Esophagus squamous epithelium (tissue), 5 donors: ENCODE measurements at regions not wholly inside any gene's neighbourhood (a gene's known extent, or its start where the extent isn't known, plus 50 kb on each side); places are given as distances from the start of the nearest gene placed in this dataset.

ENCODE experiments used
- DNase-seq: peaks from one replicate; lab custom pipeline; 2025; lab: John Stamatoyannopoulos, UW
- H3K27ac ChIP-seq, 4 donors: fragments of 200-600 bp; sonication (generic); one replicate each; pipeline ENCODE4 v1.5.1; 2016 to 2019; ENCODE audit warnings: mild to moderate bottlenecking in 1 of 4
- H3K27me3 ChIP-seq, 4 donors: fragments of 200-600 bp; sonication (generic); 1 replicate in 3 of 4; 2 replicates in 1 of 4; pipeline versions ENCODE4 v1.5.1 to v1.6.0; 2017 to 2021; ENCODE audit warnings: antibody characterized with exemption in 1 of 4
- H3K36me3 ChIP-seq, 3 donors: fragments of 200-600 bp; sonication (generic); one replicate each; pipeline ENCODE4 v1.5.1; 2016 to 2019
- H3K4me1 ChIP-seq, 3 donors: fragments of 200-600 bp; sonication (generic); one replicate each; pipeline ENCODE4 v1.5.1; 2017 to 2019
- H3K4me3 ChIP-seq, 4 donors: fragments of 200-600 bp; sonication (generic); 1 replicate in 3 of 4; 2 replicates in 1 of 4; pipeline ENCODE4 v1.5.1; 2016 to 2019; ENCODE audit warnings: mild to moderate bottlenecking in 2 of 4, moderate library complexity in 1 of 4
- H3K9me3 ChIP-seq, 3 donors: fragments of 200-600 bp; sonication (generic); one replicate each; pipeline ENCODE4 v1.5.1; 2016 to 2019
- CTCF ChIP-seq, 6 experiments: fragments of 450-650 bp in 4 of 6; fragments of 200-600 bp in 2 of 6; sonication (generic) in 2 of 6; IDR thresholded peaks; one replicate each; pipeline ENCODE4 v1.5.1; 2016 to 2019; ENCODE audit warnings: antibody characterized with exemption in 6 of 6, mild to moderate bottlenecking in 4 of 6, moderate library complexity in 4 of 6
- POLR2A ChIP-seq, 4 donors: fragments of 450-650 bp; IDR thresholded peaks; one replicate each; pipeline ENCODE4 v1.6.1; 2017; ENCODE audit warnings: antibody characterized with exemption in 4 of 4, mild to moderate bottlenecking in 4 of 4, moderate library complexity in 3 of 4
- WGBS, 2 donors: methylation state at CpG; one replicate each; pipeline ENCODE4 v1.1.5; 2018; 5-methylcytosine and 5-hydroxymethylcytosine counted together
- intact Hi-C: fragments of 100-400 bp; cut with DNase I; formaldehyde crosslinking; loops from one replicate; pipeline ENCODE4 v1.15.0; 2022
- donor health status: DM: yes; HTN: yes; CAD: no.

GRCh38 chr3:168860592-168860991, 764.9 kb upstream of the GOLIM4 start:
- H3K27ac ChIP-seq = no peak overlapping the region
- no peaks in the 10 kb centered on the region for H3K9me3 ChIP-seq
- no peaks in the 10 kb centered on the region for H3K36me3 ChIP-seq
- H3K4me3 ChIP-seq = no peak overlapping the region
- TF ChIP-seq CTCF (IDR thresholded peaks at IDR 0.05) (no peak), POLR2A (IDR thresholded peaks at IDR 0.05) (no peak)
- no peak for DNase-seq
- no peaks in the 10 kb centered on the region for H3K4me1 ChIP-seq
- H3K27me3 ChIP-seq = no peaks in the 10 kb centered on the region
- WGBS, 2 donors = 66 to 70% methylated on average over 5 of the region's 5 CpGs
- intact Hi-C loops = no loop called here

GRCh38 chr3:168860028-168860427, 764.3 kb upstream of the GOLIM4 start:
- Histone ChIP-seq H3K27me3 (no peaks in the 10 kb centered on the region), H3K9me3 (no peaks in the 10 kb centered on the region), H3K4me1 (no peaks in the 10 kb centered on the region), H3K27ac (no peak overlapping the region), H3K36me3 (no peaks in the 10 kb centered on the region), H3K4me3 (no peak overlapping the region)
- intact Hi-C loops = no loop called here
- TF ChIP-seq POLR2A (IDR thresholded peaks at IDR 0.05) (no peak), CTCF (IDR thresholded peaks at IDR 0.05) (no peak)
- WGBS, 2 donors = 56 to 58% methylated on average over 4 of the region's 4 CpGs
- no peak for DNase-seq

- 73 to 86% methylated on average over 2 of the region's 2 CpGs for WGBS, 2 donors
- no peak for DNase-seq
- TF ChIP-seq POLR2A (IDR thresholded peaks at IDR 0.05) (no peak), CTCF (IDR thresholded peaks at IDR 0.05) (no peak)
- H3K4me1 ChIP-seq = no peaks in the 10 kb centered on the region
- H3K36me3 ChIP-seq = no peaks in the 10 kb centered on the region
- H3K27me3 ChIP-seq = no peaks in the 10 kb centered on the region
- no peaks in the 10 kb centered on the region for H3K9me3 ChIP-seq
- no peak overlapping the region for H3K4me3 ChIP-seq
- H3K27ac ChIP-seq = no peak overlapping the region
- intact Hi-C loops = no loop called here
Measured at GRCh38 chr3:168859574-168859973, 763.9 kb upstream of the GOLIM4 start.

- Histone ChIP-seq H3K36me3 (no peaks in the 10 kb centered on the region), H3K4me1 (no peaks in the 10 kb centered on the region), H3K27ac (no peak overlapping the region), H3K27me3 (no peaks in the 10 kb centered on the region), H3K4me3 (no peak overlapping the region), H3K9me3 (no peaks in the 10 kb centered on the region)
- TF ChIP-seq CTCF (IDR thresholded peaks at IDR 0.05) = no peak
- no peak for TF ChIP-seq POLR2A (IDR thresholded peaks at IDR 0.05)
- no peak for DNase-seq
- intact Hi-C loops = no loop called here
- WGBS, 2 donors = 78 to 84% methylated on average over 2 to 4 of the region's 4 CpGs
Measured at GRCh38 chr3:168859143-168859542, 763.4 kb upstream of the GOLIM4 start.

GRCh38 chr3:168858327-168858726, 762.6 kb upstream of the GOLIM4 start:
- no peak for DNase-seq
- intact Hi-C loops = no loop called here
- Histone ChIP-seq H3K4me3 (no peak overlapping the region), H3K4me1 (no peaks in the 10 kb centered on the region), H3K27ac (no peak overlapping the region), H3K36me3 (no peaks in the 10 kb centered on the region), H3K27me3 (no peaks in the 10 kb centered on the region), H3K9me3 (no peaks in the 10 kb centered on the region)
- TF ChIP-seq POLR2A (IDR thresholded peaks at IDR 0.05) (no peak), CTCF (IDR thresholded peaks at IDR 0.05) (no peak)
- WGBS, 2 donors = 93 to 96% methylated on average over 3 of the region's 3 CpGs
